ENCODE measurements at regions not wholly inside any gene's neighbourhood (a gene's known extent, or its start where the extent isn't known, plus 50 kb on each side); places are given as distances from the start of the nearest gene placed in this dataset.

- TF ChIP-seq, protein P1, sequence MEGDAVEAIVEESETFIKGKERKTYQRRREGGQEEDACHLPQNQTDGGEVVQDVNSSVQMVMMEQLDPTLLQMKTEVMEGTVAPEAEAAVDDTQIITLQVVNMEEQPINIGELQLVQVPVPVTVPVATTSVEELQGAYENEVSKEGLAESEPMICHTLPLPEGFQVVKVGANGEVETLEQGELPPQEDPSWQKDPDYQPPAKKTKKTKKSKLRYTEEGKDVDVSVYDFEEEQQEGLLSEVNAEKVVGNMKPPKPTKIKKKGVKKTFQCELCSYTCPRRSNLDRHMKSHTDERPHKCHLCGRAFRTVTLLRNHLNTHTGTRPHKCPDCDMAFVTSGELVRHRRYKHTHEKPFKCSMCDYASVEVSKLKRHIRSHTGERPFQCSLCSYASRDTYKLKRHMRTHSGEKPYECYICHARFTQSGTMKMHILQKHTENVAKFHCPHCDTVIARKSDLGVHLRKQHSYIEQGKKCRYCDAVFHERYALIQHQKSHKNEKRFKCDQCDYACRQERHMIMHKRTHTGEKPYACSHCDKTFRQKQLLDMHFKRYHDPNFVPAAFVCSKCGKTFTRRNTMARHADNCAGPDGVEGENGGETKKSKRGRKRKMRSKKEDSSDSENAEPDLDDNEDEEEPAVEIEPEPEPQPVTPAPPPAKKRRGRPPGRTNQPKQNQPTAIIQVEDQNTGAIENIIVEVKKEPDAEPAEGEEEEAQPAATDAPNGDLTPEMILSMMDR (conservative IDR thresholded peaks at IDR 0.05; ENCODE audit: low read length) = no peak
- no peak for TF ChIP-seq EZH2phosphoT487 (IDR thresholded peaks at IDR 0.05; ENCODE audit: borderline replicate concordance, low read depth, low read length)
Measured at GRCh38 chr4:123651066-123651465, 254.5 kb downstream of the SPRY1 start.

Data from OCI-LY7 (cell line).